GM19397 (cell line): ENCODE measurements at regions not wholly inside any gene's neighbourhood (a gene's known extent, or its start where the extent isn't known, plus 50 kb on each side); places are given as distances from the start of the nearest gene placed in this dataset.
"Not testable (repeated sequence)": the region's sequence is repeated elsewhere in the genome, so short reads cannot be mapped to it uniquely, and the experiment has no call there.

Experiments
- ATAC-seq: cut with Tn5 transposase; IDR thresholded peaks from one replicate; pipeline ENCODE4 v1.9.1; 2021; ENCODE audit warnings: mild to moderate bottlenecking, moderate library complexity; ENCODE audit not compliant: unreplicated experiment

DNA sequence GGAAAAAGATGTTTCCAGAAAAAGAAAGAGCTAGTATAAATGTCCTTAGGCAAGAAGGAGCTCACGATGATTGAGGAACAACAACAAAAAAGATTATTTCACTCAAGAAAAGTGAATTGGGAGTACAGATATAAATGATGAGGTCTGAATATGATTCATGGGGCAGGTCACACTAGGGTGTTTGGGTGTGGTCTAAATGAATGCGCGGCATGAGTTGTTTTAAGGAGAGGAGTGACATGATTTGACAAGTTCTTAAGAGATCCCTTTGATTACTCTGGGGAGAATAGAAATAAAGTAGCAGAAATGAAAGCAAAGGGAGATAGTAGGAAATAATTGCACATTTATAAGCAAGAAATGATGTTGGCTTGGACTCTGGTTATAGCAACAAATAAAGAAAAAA, 59.3 kb downstream of the NUTM2D start:
- not testable (repeated sequence) for ATAC-seq

GRCh38 chr10:87422641-87423040, 65.1 kb downstream of the NUTM2D start:
- not testable (repeated sequence) for ATAC-seq

DNA sequence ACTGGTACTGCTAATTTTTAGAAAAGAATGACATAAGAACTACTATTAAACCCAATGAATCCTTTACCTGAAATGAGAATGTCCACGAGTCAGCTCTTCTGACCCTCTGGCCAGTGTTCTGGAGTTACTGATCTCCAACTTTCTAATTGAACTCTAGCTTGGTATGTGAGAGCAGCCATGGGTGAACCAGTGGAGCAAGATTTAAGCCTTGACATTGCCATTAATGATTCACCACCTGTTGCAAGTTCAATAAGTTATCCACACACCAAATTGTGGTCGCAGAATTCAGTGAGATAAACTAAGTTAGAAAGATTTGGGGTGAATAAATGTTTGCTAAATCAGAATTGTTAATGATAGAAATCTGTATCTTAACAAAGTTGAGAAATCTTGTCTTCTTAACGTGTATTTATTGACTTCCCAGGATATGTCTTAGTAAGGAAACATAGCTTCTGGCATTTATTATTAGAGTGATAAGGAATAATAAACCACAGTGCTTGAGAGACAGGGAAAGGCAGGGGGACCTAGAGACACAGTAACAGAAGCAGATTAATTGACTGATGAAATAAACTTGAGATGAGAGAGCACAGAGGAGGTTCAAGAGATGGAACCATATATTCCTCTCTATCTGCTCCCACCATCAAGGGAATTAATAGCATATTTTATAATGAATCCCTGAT, 67.3 kb downstream of the NUTM2D start:
- not testable (repeated sequence) for ATAC-seq

DNA sequence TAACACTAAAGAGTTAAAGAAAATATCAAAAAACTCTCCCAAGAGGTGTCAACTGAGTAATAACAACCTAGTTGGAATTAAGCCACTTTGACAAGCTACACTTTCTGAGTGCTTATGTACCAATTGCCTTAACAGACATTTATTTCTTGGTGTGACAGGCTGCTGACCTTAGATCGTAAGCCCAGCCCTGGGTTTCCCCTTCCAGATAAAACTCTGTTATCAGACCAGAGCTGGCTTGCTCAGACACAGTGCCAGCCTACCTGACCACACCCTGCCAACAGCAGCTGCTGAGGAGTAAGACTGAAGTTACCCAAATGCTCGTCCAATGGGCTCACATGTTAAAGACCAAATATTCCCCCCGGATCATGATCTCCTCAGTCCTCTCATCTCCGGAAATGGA, 70.9 kb upstream of the MINPP1 start:
- ATAC-seq = not testable (repeated sequence)

GRCh38 chr10:87435295-87435826, 69.3 kb upstream of the MINPP1 start:
- not testable (repeated sequence) for ATAC-seq

- peak; percentile 73 for ATAC-seq
These were observed 68.6 kb upstream of the MINPP1 start for GRCh38 chr10:87436104-87436503.

DNA sequence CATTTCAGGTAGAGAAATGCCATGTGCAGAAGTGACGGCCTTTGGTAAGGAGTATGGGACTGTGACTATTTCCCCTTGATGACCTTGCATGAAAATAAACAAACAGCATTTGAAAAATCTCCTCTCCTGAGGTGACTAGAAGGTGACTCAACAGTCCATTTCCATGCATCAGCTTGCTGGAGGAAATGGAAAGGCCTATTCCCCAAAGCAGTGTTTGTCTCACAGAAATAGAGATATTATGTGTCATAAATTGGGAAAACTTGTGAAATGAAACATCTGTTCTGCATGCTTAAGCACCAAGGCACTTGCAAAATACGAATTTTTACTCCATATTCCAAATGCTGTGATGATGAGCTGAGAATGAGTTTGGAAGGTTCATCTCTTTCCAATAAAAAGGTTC, 67.2 kb upstream of the MINPP1 start:
- not testable (repeated sequence) for ATAC-seq
